ENCODE measurements at regions not wholly inside any gene's neighbourhood (a gene's known extent, or its start where the extent isn't known, plus 50 kb on each side); places are given as distances from the start of the nearest gene placed in this dataset.

DNA sequence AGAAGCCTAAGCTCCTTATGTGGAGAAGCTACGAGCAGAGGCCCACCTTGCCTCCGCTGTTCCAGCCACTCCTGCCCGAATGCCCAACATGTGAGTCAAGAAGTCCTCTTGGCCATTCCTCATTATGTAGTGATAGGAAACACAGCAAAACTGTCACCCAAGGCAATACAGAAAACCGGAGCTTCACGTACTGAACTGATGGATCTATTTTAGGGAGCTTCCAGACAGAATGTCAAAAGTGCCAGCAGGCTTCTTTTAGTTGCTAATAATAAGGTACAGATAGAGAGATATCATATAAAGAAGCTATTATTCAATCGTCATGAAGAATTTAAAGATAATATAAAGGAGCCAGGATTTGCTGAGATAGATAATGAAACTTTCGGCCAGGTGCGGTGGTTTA, 91.6 kb upstream of the SYT10 start:
- no peak overlapping the region for H2BK5ac ChIP-seq (ENCODE audit: insufficient read length, low read length)
- H3K4me1 Mint-ChIP-seq = peaks cover 7 to 8% of the 10 kb centered on the region in 2 experiments
- no peaks in the 10 kb centered on the region for H3K79me2 ChIP-seq (ENCODE audit: insufficient read depth, low read length)
- no peak overlapping the region for H3K56ac ChIP-seq (ENCODE audit: insufficient read length, low read depth, low read length)
- H3K23me2 ChIP-seq (ENCODE audit: insufficient read length, low read depth, low read length, poor library complexity, severe bottlenecking) = no peaks in the 10 kb centered on the region
- H3K4ac ChIP-seq (ENCODE audit: low read depth, low read length) = no peak overlapping the region
- H3K9ac ChIP-seq (ENCODE audit: extremely low read depth, insufficient read length, low read length) = no peak overlapping the region
- no peak overlapping the region for H3K4me3 Mint-ChIP-seq
- no peak overlapping the region for H4K8ac ChIP-seq (replicated peaks; ENCODE audit: insufficient read length, low read depth, low read length)
- no peak overlapping the region for H2AK5ac ChIP-seq (ENCODE audit: insufficient read length, low read length)
- H2AFZ ChIP-seq (ENCODE audit: low read length) = no peak overlapping the region
- TF ChIP-seq, protein P1, sequence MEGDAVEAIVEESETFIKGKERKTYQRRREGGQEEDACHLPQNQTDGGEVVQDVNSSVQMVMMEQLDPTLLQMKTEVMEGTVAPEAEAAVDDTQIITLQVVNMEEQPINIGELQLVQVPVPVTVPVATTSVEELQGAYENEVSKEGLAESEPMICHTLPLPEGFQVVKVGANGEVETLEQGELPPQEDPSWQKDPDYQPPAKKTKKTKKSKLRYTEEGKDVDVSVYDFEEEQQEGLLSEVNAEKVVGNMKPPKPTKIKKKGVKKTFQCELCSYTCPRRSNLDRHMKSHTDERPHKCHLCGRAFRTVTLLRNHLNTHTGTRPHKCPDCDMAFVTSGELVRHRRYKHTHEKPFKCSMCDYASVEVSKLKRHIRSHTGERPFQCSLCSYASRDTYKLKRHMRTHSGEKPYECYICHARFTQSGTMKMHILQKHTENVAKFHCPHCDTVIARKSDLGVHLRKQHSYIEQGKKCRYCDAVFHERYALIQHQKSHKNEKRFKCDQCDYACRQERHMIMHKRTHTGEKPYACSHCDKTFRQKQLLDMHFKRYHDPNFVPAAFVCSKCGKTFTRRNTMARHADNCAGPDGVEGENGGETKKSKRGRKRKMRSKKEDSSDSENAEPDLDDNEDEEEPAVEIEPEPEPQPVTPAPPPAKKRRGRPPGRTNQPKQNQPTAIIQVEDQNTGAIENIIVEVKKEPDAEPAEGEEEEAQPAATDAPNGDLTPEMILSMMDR (conservative IDR thresholded peaks at IDR 0.05) = no peak
- WGBS (ENCODE audit: extremely low coverage, insufficient read length, low lambda C conversion rate) = no CpG with 5 or more reads among the region's 8 CpGs
- H3K18ac ChIP-seq (ENCODE audit: insufficient read length, low read depth, low read length) = no peak overlapping the region
- H3K79me1 ChIP-seq (ENCODE audit: insufficient read depth, low read depth, low read length, poor library complexity, severe bottlenecking) = no peaks in the 10 kb centered on the region
- H3K4me1 ChIP-seq (ENCODE audit: insufficient read depth, low read length) = no peaks in the 10 kb centered on the region
- no peaks in the 10 kb centered on the region for H3K9me3 Mint-ChIP-seq
- no peak overlapping the region for H3K23ac ChIP-seq (ENCODE audit: insufficient read length, low read depth, low read length)
- no peaks in the 10 kb centered on the region for H4K20me1 ChIP-seq (ENCODE audit: control insufficient read depth, insufficient read depth, insufficient read length)
- no peaks in the 10 kb centered on the region for H3K9me3 ChIP-seq (ENCODE audit: control insufficient read depth, low read depth, low read length)
- no peaks in the 10 kb centered on the region for H3K36me3 Mint-ChIP-seq (ENCODE audit: insufficient read depth in 1 of 3, low read depth in 3 of 3)
- no peak for DNase-seq
- H2BK12ac ChIP-seq (ENCODE audit: insufficient read length, low read depth, low read length) = no peak overlapping the region
- no peak overlapping the region for H2BK15ac ChIP-seq (ENCODE audit: low read depth, low read length)
- no peak overlapping the region for H3K27ac ChIP-seq (ENCODE audit: insufficient read length, low read depth, low read length)
- H3K27ac Mint-ChIP-seq = no peak overlapping the region; a peak in 1 of 7 replicates
- no peak overlapping the region for H3T11ph ChIP-seq (ENCODE audit: low read length)
- H2BK120ac ChIP-seq (ENCODE audit: low read depth, low read length, poor library complexity, severe bottlenecking) = no peak overlapping the region
- no peaks in the 10 kb centered on the region for H3K27me3 Mint-ChIP-seq (ENCODE audit: low read depth)
- no peaks in the 10 kb centered on the region for H3K27me3 ChIP-seq (ENCODE audit: insufficient read depth, low read length)
- no peak overlapping the region for H4K91ac ChIP-seq (ENCODE audit: insufficient read length, low read depth, low read length)
- H2BK20ac ChIP-seq (ENCODE audit: low read depth, low read length, poor library complexity, severe bottlenecking) = no peak overlapping the region
- no peak overlapping the region for H4K5ac ChIP-seq (ENCODE audit: insufficient read length, low read depth, low read length)
- H3K14ac ChIP-seq (ENCODE audit: insufficient read depth, low read length) = no peak overlapping the region
- H3K4me2 ChIP-seq (ENCODE audit: insufficient read depth, insufficient read length, low read length) = no peak overlapping the region

Measured in H9 (cell line).